HEK293T (cell line): ENCODE measurements at regions not wholly inside any gene's neighbourhood (a gene's known extent, or its start where the extent isn't known, plus 50 kb on each side); places are given as distances from the start of the nearest gene placed in this dataset.

Source experiments
- CTCF ChIA-PET: fragments of 350-600 bp; formaldehyde crosslinking; extraction: SDS; loops from one replicate; lab custom pipeline; 2021; ENCODE audit warnings: antibody characterized with exemption, inconsistent platforms; lab: Yijun Ruan, JAX
- POLR2A ChIA-PET: fragments of 350-600 bp; formaldehyde crosslinking; extraction: SDS; loops from one replicate; lab custom pipeline; 2020; ENCODE audit warnings: antibody characterized with exemption, inconsistent platforms; lab: Yijun Ruan, JAX
- DNase-seq: peaks from one replicate; pipeline ENCODE4 v3.0.0; 2012; ENCODE audit warnings: mixed read lengths; ENCODE audit errors: extremely low spot score
- ARNT ChIP-seq: fragments of 450-650 bp; IDR thresholded peaks from 2 replicates; pipeline ENCODE4 v1.6.1; 2017; ENCODE audit warnings: mild to moderate bottlenecking
- BHLHE40 ChIP-seq: fragments of 450-650 bp; IDR thresholded peaks from 2 replicates; pipeline ENCODE4 v1.6.1; 2016; ENCODE audit warnings: mild to moderate bottlenecking, moderate library complexity, borderline replicate concordance
- CTBP1 ChIP-seq: fragments of 450-650 bp; IDR thresholded peaks from 2 replicates; pipeline ENCODE4 v1.6.1; 2016; ENCODE audit warnings: borderline replicate concordance
- ELF4 ChIP-seq: fragments of 450-650 bp; IDR thresholded peaks from 2 replicates; pipeline ENCODE4 v1.6.1; 2017; ENCODE audit warnings: antibody characterized with exemption
- FOXA1 ChIP-seq: fragments of 450-650 bp; IDR thresholded peaks from 2 replicates; pipeline ENCODE4 v1.6.1; 2016; ENCODE audit warnings: mild to moderate bottlenecking
- FOXK2 ChIP-seq: fragments of 450-650 bp; IDR thresholded peaks from 2 replicates; pipeline ENCODE4 v1.6.1; 2016; ENCODE audit warnings: mild to moderate bottlenecking
- FOXM1 ChIP-seq: fragments of 450-650 bp; IDR thresholded peaks from 2 replicates; pipeline ENCODE4 v1.6.1; 2017; ENCODE audit warnings: mild to moderate bottlenecking, borderline replicate concordance
- HDGF ChIP-seq: fragments of 450-650 bp; IDR thresholded peaks from 2 replicates; pipeline ENCODE4 v1.6.1; 2017; ENCODE audit warnings: antibody characterized with exemption, borderline replicate concordance
- L3MBTL2 ChIP-seq: fragments of 450-650 bp; conservative IDR thresholded peaks from 2 replicates; pipeline ENCODE4 v1.6.1; 2016; ENCODE audit warnings: mild to moderate bottlenecking
- LEF1 ChIP-seq: fragments of 450-650 bp; IDR thresholded peaks from 2 replicates; pipeline ENCODE4 v1.6.1; 2017; ENCODE audit warnings: mild to moderate bottlenecking, borderline replicate concordance
- NFRKB ChIP-seq: fragments of 450-650 bp; IDR thresholded peaks from 2 replicates; pipeline ENCODE4 v1.6.1; 2016; ENCODE audit warnings: mild to moderate bottlenecking, moderate library complexity
- PKNOX1 ChIP-seq: fragments of 450-650 bp; IDR thresholded peaks from 2 replicates; pipeline ENCODE4 v1.6.1; 2016
- SP1 ChIP-seq: fragments of 450-650 bp; IDR thresholded peaks from 2 replicates; pipeline ENCODE4 v1.6.1; 2017
- SUZ12 ChIP-seq: fragments of 450-650 bp; IDR thresholded peaks from 2 replicates; pipeline ENCODE4 v1.6.1; 2016; ENCODE audit warnings: mild to moderate bottlenecking
- TARDBP ChIP-seq: fragments of 450-650 bp; IDR thresholded peaks from 2 replicates; pipeline ENCODE4 v1.6.1; 2016
- ZNF384 ChIP-seq: fragments of 450-650 bp; IDR thresholded peaks from 2 replicates; pipeline ENCODE4 v1.6.1; 2016

GRCh38 chr2:111226876-111227700, 106.4 kb downstream of the BCL2L11 start:
- CTCF ChIA-PET: no interaction called here
- no peak for TF ChIP-seq BHLHE40
- TF ChIP-seq LEF1: no peak
- TF ChIP-seq ZNF384: no peak
- TF ChIP-seq NFRKB: no peak
- no peak for TF ChIP-seq CTBP1
- TF ChIP-seq ELF4: no peak
- no peak for TF ChIP-seq SP1
- TF ChIP-seq PKNOX1: no peak
- TF ChIP-seq FOXK2: no peak
- TF ChIP-seq SUZ12: no peak
- no peak for TF ChIP-seq L3MBTL2
- no peak for TF ChIP-seq FOXA1
- TF ChIP-seq ARNT: no peak
- no peak for TF ChIP-seq FOXM1
- no peak for TF ChIP-seq HDGF
- no peak for DNase-seq
- POLR2A ChIA-PET: no interaction called here

DNA sequence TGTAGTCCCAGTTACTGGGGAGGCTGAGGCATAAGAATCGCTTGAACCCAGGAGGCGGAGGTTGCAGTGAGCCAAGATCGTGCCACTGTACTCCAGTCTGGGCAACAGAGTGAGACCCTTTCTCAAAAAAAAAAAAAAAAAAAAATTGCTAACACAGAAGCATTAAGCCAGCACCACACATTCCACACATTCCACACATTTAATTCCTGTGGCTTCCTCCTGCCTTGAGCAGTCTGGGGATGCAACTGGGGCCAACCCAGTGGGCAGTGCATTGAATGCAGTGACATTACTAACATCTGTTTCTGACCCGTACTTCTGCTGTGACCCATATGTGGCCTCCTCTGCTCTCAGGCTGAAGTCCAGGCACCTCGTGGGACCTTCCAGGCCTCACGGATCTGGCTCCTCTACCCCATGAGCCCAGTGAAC, 107.0 kb downstream of the BCL2L11 start:
- CTCF ChIA-PET: no interaction called here
- TF ChIP-seq ELF4 (no peak), CTBP1 (no peak), FOXK2 (no peak)
- POLR2A ChIA-PET: no interaction called here
- no peak for DNase-seq

GRCh38 chr2:111231532-111232252, 111.0 kb downstream of the BCL2L11 start:
- TF ChIP-seq ZNF384: no peak
- TF ChIP-seq TARDBP: no peak
- no peak for TF ChIP-seq LEF1
- TF ChIP-seq CTBP1: no peak
- no peak for TF ChIP-seq L3MBTL2
- no peak for TF ChIP-seq ARNT
- TF ChIP-seq FOXM1: no peak
- TF ChIP-seq FOXA1: no peak
- no peak for TF ChIP-seq BHLHE40
- no peak for TF ChIP-seq NFRKB
- POLR2A ChIA-PET: no interaction called here
- CTCF ChIA-PET: no interaction called here
- DNase-seq: no peak

GRCh38 chr2:111235192-111236015, 114.7 kb downstream of the BCL2L11 start:
- ChIA-PET CTCF (no interaction called here), POLR2A (no interaction called here)
- no peak for TF ChIP-seq ELF4
- no peak for TF ChIP-seq ZNF384
- TF ChIP-seq HDGF: no peak
- no peak for TF ChIP-seq BHLHE40
- TF ChIP-seq NFRKB: no peak
- TF ChIP-seq SP1: no peak
- TF ChIP-seq SUZ12: no peak
- TF ChIP-seq TARDBP: no peak
- TF ChIP-seq FOXK2: no peak
- no peak for TF ChIP-seq ARNT
- TF ChIP-seq LEF1: no peak
- no peak for TF ChIP-seq PKNOX1
- no peak for DNase-seq

DNA sequence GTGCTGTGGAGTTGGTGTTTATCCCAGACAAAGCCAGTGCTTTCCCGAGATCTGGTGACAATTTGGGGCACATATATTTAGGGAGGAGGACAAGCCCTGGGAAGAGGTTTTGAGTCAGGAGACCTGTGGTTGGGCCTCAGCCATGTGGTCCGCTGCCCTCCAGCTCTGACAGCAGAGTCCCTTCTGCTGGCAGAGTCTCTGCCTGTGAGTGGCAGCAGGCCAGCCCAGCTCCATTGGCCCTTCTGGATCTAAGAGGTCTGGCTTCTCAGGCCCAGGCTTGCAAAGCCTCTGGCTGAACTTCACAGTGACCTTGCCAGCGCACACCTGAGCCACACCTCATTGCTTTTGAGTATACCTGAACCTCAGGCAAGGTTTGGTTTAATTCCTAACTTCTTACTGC, 115.3 kb downstream of the BCL2L11 start:
- TF ChIP-seq CTBP1: no peak
- no peak for TF ChIP-seq FOXM1
- DNase-seq: no peak
- POLR2A ChIA-PET: no interaction called here
- CTCF ChIA-PET: no interaction called here

- ChIA-PET CTCF (no interaction called here), POLR2A (no interaction called here)
- no peak for DNase-seq
- TF ChIP-seq TARDBP (no peak), SUZ12 (no peak), SP1 (no peak), FOXA1 (no peak), FOXK2 (no peak), ARNT (no peak), FOXM1 (no peak), NFRKB (no peak), HDGF (no peak)
Observed at GRCh38 chr2:111238296-111238695, 117.6 kb downstream of the BCL2L11 start.
